ENCODE measurements at regions not wholly inside any gene's neighbourhood (a gene's known extent, or its start where the extent isn't known, plus 50 kb on each side); places are given as distances from the start of the nearest gene placed in this dataset.

- DNase-seq: no peak
Observed at GRCh38 chr13:22200440-22200839, 529.6 kb downstream of the FGF9 start.

GRCh38 chr13:22201375-22201925 lies 530.6 kb downstream of the FGF9 start:
- DNase-seq: no peak

GRCh38 chr13:22210134-22210930 lies 539.5 kb downstream of the FGF9 start:
- DNase-seq: no peak

GRCh38 chr13:22211876-22212275 lies 541.0 kb downstream of the FGF9 start:
- no peak for DNase-seq

GRCh38 chr13:22212576-22212975 lies 541.7 kb downstream of the FGF9 start:
- DNase-seq: no peak

GRCh38 chr13:22214184-22214583 lies 543.3 kb downstream of the FGF9 start:
- no peak for DNase-seq

GRCh38 chr13:22218797-22219196 lies 547.9 kb downstream of the FGF9 start:
- no peak for DNase-seq

- DNase-seq: no peak
Observed at GRCh38 chr13:22219709-22220108, 548.8 kb downstream of the FGF9 start.

- no peak for DNase-seq
Observed at GRCh38 chr13:22220151-22221135, 549.6 kb downstream of the FGF9 start.

GRCh38 chr13:22223411-22223810 lies 552.5 kb downstream of the FGF9 start:
- DNase-seq: no peak

- no peak for DNase-seq
Observed at GRCh38 chr13:22226086-22226485, 555.2 kb downstream of the FGF9 start.

GRCh38 chr13:22227895-22228294 lies 557.0 kb downstream of the FGF9 start:
- DNase-seq: no peak

- no peak for DNase-seq
Observed at GRCh38 chr13:22229916-22230315, 559.0 kb downstream of the FGF9 start.

GRCh38 chr13:22232186-22232585 lies 561.3 kb downstream of the FGF9 start:
- no peak for DNase-seq

GRCh38 chr13:22235285-22235949 lies 564.5 kb downstream of the FGF9 start:
- peak; percentile 30 for DNase-seq

- no peak for DNase-seq
Observed at GRCh38 chr13:22235950-22236290, 565.0 kb downstream of the FGF9 start.

GRCh38 chr13:22238269-22238668 lies 567.4 kb downstream of the FGF9 start:
- DNase-seq: no peak

- no peak for DNase-seq
Observed at GRCh38 chr13:22240716-22241115, 569.8 kb downstream of the FGF9 start.

- DNase-seq: no peak
Observed at GRCh38 chr13:22243469-22244163, 572.7 kb downstream of the FGF9 start.

GRCh38 chr13:22252281-22252830 lies 581.5 kb downstream of the FGF9 start:
- DNase-seq: no peak

GRCh38 chr13:22253107-22253506 lies 582.2 kb downstream of the FGF9 start:
- no peak for DNase-seq

GRCh38 chr13:22256111-22256639 lies 585.3 kb downstream of the FGF9 start:
- DNase-seq: no peak
